ENCODE measurements at regions not wholly inside any gene's neighbourhood (a gene's known extent, or its start where the extent isn't known, plus 50 kb on each side); places are given as distances from the start of the nearest gene placed in this dataset.

- TF ChIP-seq CTCF (IDR thresholded peaks at IDR 0.05; ENCODE audit: low read depth, low read length, poor library complexity, severe bottlenecking) (no peak), EZH2phosphoT487 (IDR thresholded peaks at IDR 0.05; ENCODE audit: borderline replicate concordance, low read length) (no peak)
These were observed 107.3 kb upstream of the LPP start for GRCh38 chr3:188046561-188047211.
